ENCODE measurements at regions not wholly inside any gene's neighbourhood (a gene's known extent, or its start where the extent isn't known, plus 50 kb on each side); places are given as distances from the start of the nearest gene placed in this dataset.

DNA sequence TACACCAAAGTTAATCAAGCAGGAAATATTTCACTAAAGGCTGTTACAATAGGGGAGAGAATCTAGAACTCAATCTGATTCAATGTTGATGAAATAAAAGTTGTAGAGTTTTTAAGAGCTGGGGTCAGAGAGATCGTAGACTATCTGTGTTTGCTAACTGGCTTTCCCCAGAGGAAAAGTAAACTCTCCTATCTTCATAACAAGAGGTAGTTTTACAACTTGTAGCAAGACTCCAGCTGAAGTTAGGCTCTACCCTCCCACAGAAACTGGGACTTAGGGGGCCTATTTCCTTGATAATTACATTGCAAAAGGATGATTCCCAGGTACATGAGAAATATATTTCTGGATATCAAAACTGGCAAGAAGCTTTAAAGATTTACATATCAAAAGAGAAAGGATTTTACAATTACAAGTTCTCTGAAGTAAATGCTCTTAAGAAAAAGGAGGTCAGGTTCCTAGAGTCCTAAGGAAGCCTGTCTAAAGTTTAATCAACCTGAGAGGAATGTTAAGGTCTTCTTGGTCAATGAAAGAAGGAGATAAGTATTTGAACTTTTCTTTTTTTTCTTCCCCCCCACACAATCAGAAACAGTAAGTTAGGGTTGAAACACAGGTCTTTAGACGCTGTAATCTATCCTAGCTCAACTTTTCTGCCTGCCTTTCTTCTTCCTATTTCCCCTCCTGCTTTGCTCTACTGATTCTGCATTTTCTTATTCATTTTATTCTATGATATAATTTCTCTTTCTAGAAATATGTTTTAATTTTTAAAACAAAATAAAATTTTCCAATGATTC, 692.2 kb upstream of the LINC00305 start:
- no TSS peak for BruUV-seq (replicated peaks)
- no peak overlapping the region for H3K4me2 ChIP-seq
- H2AFZ ChIP-seq, result no peak overlapping the region
- no peaks in the 10 kb centered on the region for H3K27me3 ChIP-seq (ENCODE audit: insufficient read depth, low read depth)
- intact Hi-C loops (cut with micrococcal nuclease; ENCODE audit: unreplicated experiment), result no loop called here
- no peak overlapping the region for H3K27ac ChIP-seq
- POLR2A ChIA-PET (ENCODE audit: unreplicated experiment), result no interaction called here
- H3K4me3 ChIP-seq, result no peak overlapping the region
- H3K79me2 ChIP-seq (ENCODE audit: low read depth), result no peaks in the 10 kb centered on the region
- H3K9me2 ChIP-seq (ENCODE audit: insufficient read depth), result no peaks in the 10 kb centered on the region
- no peaks in the 10 kb centered on the region for H3K36me3 ChIP-seq (ENCODE audit: low read depth)
- H3K9me3 ChIP-seq (ENCODE audit: insufficient read depth, low read depth), result no peaks in the 10 kb centered on the region
- H3K4me1 ChIP-seq (replicated peaks; ENCODE audit: insufficient read depth), result no peaks in the 10 kb centered on the region
- CTCF ChIA-PET, result no interaction called here
- H4K20me1 ChIP-seq (ENCODE audit: insufficient read depth), result no peaks in the 10 kb centered on the region
- no peaks in the 10 kb centered on the region for H3F3A ChIP-seq (ENCODE audit: insufficient read depth, low read depth)
- no peak for DNase-seq
- TF ChIP-seq, protein P1, sequence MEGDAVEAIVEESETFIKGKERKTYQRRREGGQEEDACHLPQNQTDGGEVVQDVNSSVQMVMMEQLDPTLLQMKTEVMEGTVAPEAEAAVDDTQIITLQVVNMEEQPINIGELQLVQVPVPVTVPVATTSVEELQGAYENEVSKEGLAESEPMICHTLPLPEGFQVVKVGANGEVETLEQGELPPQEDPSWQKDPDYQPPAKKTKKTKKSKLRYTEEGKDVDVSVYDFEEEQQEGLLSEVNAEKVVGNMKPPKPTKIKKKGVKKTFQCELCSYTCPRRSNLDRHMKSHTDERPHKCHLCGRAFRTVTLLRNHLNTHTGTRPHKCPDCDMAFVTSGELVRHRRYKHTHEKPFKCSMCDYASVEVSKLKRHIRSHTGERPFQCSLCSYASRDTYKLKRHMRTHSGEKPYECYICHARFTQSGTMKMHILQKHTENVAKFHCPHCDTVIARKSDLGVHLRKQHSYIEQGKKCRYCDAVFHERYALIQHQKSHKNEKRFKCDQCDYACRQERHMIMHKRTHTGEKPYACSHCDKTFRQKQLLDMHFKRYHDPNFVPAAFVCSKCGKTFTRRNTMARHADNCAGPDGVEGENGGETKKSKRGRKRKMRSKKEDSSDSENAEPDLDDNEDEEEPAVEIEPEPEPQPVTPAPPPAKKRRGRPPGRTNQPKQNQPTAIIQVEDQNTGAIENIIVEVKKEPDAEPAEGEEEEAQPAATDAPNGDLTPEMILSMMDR (conservative IDR thresholded peaks at IDR 0.05), result no peak
- no peak for TF ChIP-seq EZH2 (IDR thresholded peaks at IDR 0.05; ENCODE audit: low read depth)

DNA sequence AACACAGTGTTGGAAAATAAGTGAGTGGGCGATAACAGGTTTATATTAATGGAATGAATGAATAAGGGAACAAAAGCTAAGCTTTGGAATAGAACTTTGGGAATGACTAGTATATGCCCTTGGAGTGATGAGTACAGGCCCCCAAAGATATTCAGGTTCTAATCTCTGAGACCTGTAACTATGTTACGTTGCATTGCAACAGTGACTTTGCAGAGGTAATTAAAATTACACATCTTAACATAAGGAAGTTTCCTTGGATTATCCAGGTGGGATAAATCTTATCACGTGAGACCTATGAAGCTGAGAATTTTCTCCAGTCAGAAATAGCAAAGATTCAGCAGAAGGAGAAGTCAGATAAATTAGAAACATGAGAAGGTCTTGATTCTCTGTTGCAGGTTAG, 661.5 kb upstream of the LINC00305 start:
- TF ChIP-seq, protein P1 (conservative IDR thresholded peaks at IDR 0.05), result no peak
- TF ChIP-seq EZH2 (IDR thresholded peaks at IDR 0.05; ENCODE audit: low read depth), result no peak
- ChIA-PET CTCF (no interaction called here), POLR2A (ENCODE audit: unreplicated experiment) (no interaction called here)
- no peak overlapping the region for H3K4me3 ChIP-seq
- no peaks in the 10 kb centered on the region for H3K27me3 ChIP-seq (ENCODE audit: insufficient read depth, low read depth)
- no peaks in the 10 kb centered on the region for H4K20me1 ChIP-seq (ENCODE audit: insufficient read depth)
- no peak for DNase-seq
- H3K9me2 ChIP-seq (ENCODE audit: insufficient read depth), result no peaks in the 10 kb centered on the region
- intact Hi-C loops (cut with micrococcal nuclease; ENCODE audit: unreplicated experiment), result no loop called here
- no peak overlapping the region for H3K27ac ChIP-seq
- BruUV-seq (replicated peaks), result no TSS peak
- no peaks in the 10 kb centered on the region for H3K79me2 ChIP-seq (ENCODE audit: low read depth)
- H3K9me3 ChIP-seq (ENCODE audit: insufficient read depth, low read depth), result no peaks in the 10 kb centered on the region
- no peak overlapping the region for H2AFZ ChIP-seq
- H3K36me3 ChIP-seq (ENCODE audit: low read depth), result no peaks in the 10 kb centered on the region
- no peaks in the 10 kb centered on the region for H3F3A ChIP-seq (ENCODE audit: insufficient read depth, low read depth)
- no peaks in the 10 kb centered on the region for H3K4me1 ChIP-seq (replicated peaks; ENCODE audit: insufficient read depth)
- no peak overlapping the region for H3K4me2 ChIP-seq

DNA sequence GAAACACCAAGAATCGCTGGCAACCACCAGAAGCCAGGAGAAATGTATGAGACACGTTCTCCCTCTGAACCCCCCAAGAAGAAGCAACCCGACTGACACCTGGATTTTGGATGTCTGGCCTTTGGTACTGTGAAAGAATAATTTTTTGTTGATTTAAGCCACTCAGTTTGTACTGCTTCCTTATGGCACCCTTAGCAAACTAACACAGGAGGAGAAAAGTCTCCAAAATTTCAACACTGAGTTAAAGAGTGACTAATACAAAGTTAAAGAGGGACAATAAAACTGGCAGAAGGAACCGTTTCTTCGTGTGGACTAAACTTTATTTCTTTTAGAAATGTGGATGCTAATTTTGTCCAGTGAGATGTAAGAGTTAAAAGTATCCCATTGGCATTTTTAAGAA, 660.9 kb upstream of the LINC00305 start:
- no peaks in the 10 kb centered on the region for H3K36me3 ChIP-seq (ENCODE audit: low read depth)
- TF ChIP-seq EZH2 (IDR thresholded peaks at IDR 0.05; ENCODE audit: low read depth), result no peak
- TF ChIP-seq, protein P1 (conservative IDR thresholded peaks at IDR 0.05), result no peak
- no TSS peak for BruUV-seq (replicated peaks)
- H3K27ac ChIP-seq, result no peak overlapping the region
- H3K4me3 ChIP-seq, result no peak overlapping the region
- no peaks in the 10 kb centered on the region for H3K4me1 ChIP-seq (replicated peaks; ENCODE audit: insufficient read depth)
- H2AFZ ChIP-seq, result no peak overlapping the region
- intact Hi-C loops (cut with micrococcal nuclease; ENCODE audit: unreplicated experiment), result no loop called here
- no peaks in the 10 kb centered on the region for H4K20me1 ChIP-seq (ENCODE audit: insufficient read depth)
- DNase-seq, result no peak
- H3F3A ChIP-seq (ENCODE audit: insufficient read depth, low read depth), result no peaks in the 10 kb centered on the region
- ChIA-PET POLR2A (ENCODE audit: unreplicated experiment) (no interaction called here), CTCF (no interaction called here)
- no peaks in the 10 kb centered on the region for H3K79me2 ChIP-seq (ENCODE audit: low read depth)
- H3K27me3 ChIP-seq (ENCODE audit: insufficient read depth, low read depth), result no peaks in the 10 kb centered on the region
- no peaks in the 10 kb centered on the region for H3K9me2 ChIP-seq (ENCODE audit: insufficient read depth)
- H3K9me3 ChIP-seq (ENCODE audit: insufficient read depth, low read depth), result no peaks in the 10 kb centered on the region
- H3K4me2 ChIP-seq, result no peak overlapping the region

Measured in PC-9 (cell line).